B cell (primary cell): ENCODE measurements at regions not wholly inside any gene's neighbourhood (a gene's known extent, or its start where the extent isn't known, plus 50 kb on each side); places are given as distances from the start of the nearest gene placed in this dataset.

Source experiments
- ATAC-seq: fragments of 200-7000 bp; cut with Tn5 transposase; one replicate; pipeline ENCODE4 v1.10.0; 2021; ENCODE audit warnings: low read depth, mild to moderate bottlenecking, moderate number of reproducible peaks, moderate library complexity
- CTCF ChIA-PET: fragments of 350-600 bp; sonication (Branson Sonifier 250); formaldehyde crosslinking; loops from one replicate; lab custom pipeline; 2021; ENCODE audit warnings: antibody characterized with exemption, inconsistent platforms; lab: Charles Lee
- POLR2A ChIA-PET: fragments of 350-600 bp; sonication (Branson Sonifier 250); formaldehyde crosslinking; loops from one replicate; lab custom pipeline; 2021; ENCODE audit warnings: antibody characterized with exemption; lab: Charles Lee
- DNase-seq: peaks from one replicate; pipeline ENCODE4 v3.0.0; 2013
- H2AFZ ChIP-seq: 2 replicates; pipeline ENCODE4 v1.6.1; 2012; ENCODE audit warnings: mild to moderate bottlenecking, low read depth, low read length; ENCODE audit not compliant: insufficient read depth, poor library complexity, severe bottlenecking
- H3K27ac ChIP-seq, 2 donors: 1 replicate in 1 of 2; 2 replicates in 1 of 2; pipeline ENCODE4 v1.5.1; 2012 to 2013; ENCODE audit warnings: low read length in 2 of 2, mild to moderate bottlenecking in 2 of 2, moderate library complexity in 1 of 2
- H3K27me3 ChIP-seq, 4 experiments: fragments of 200-600 bp in 1 of 4; sonication (generic) in 1 of 4; replicated peaks in 1 of 4; 1 replicate in 2 of 4; 2 replicates in 2 of 4; pipeline versions ENCODE4 v1.6.1 to v1.7.0; 2013 to 2016; ENCODE audit warnings: low read length in 3 of 4, mild to moderate bottlenecking in 2 of 4, mixed read lengths in 1 of 4, moderate library complexity in 1 of 4; ENCODE audit not compliant: insufficient read depth in 4 of 4, control insufficient read depth in 3 of 4; ENCODE audit errors: control extremely low read depth in 1 of 4
- H3K36me3 ChIP-seq, 2 experiments: replicated peaks in 1 of 2; 1 replicate in 1 of 2; 2 replicates in 1 of 2; pipeline versions ENCODE4 v1.6.1 to v1.7.1; 2013; ENCODE audit warnings: low read length in 1 of 2; ENCODE audit not compliant: insufficient read depth in 2 of 2, control insufficient read depth in 1 of 2; ENCODE audit errors: control extremely low read depth in 1 of 2, extremely low read depth in 1 of 2
- H3K4me1 ChIP-seq, 2 donors: fragments of 200-600 bp in 1 of 2; sonication (generic) in 1 of 2; 1 replicate in 1 of 2; 2 replicates in 1 of 2; pipeline versions ENCODE4 v1.5.1 to v1.6.1; 2013 to 2017; ENCODE audit warnings: low read length in 2 of 2; ENCODE audit not compliant: control insufficient read depth in 2 of 2, insufficient read depth in 2 of 2
- H3K4me2 ChIP-seq: replicated peaks from 2 replicates; pipeline ENCODE3; 2012; ENCODE audit warnings: mild to moderate bottlenecking, low read depth, low read length; ENCODE audit not compliant: poor library complexity, severe bottlenecking
- H3K4me3 ChIP-seq, 5 experiments: fragments of 200-600 bp in 1 of 5; sonication (generic) in 1 of 5; 1 replicate in 3 of 5; 2 replicates in 2 of 5; pipeline versions ENCODE4 v1.5.1 to v1.7.0; 2011 to 2016; ENCODE audit warnings: low read length in 4 of 5, mild to moderate bottlenecking in 4 of 5, low read depth in 2 of 5, control low read depth in 1 of 5, moderate library complexity in 1 of 5; ENCODE audit not compliant: insufficient read depth in 1 of 5; ENCODE audit errors: control extremely low read depth in 1 of 5, extremely low read depth in 1 of 5
- H3K79me2 ChIP-seq: fragments of 200-600 bp; sonication (generic); one replicate; pipeline ENCODE4 v1.6.0; 2016; ENCODE audit warnings: low read length; ENCODE audit not compliant: control insufficient read depth, insufficient read depth
- H3K9ac ChIP-seq: fragments of 200-600 bp; sonication (generic); 2 replicates; pipeline ENCODE4 v1.6.1; 2017; ENCODE audit warnings: mild to moderate bottlenecking, low read length, moderate library complexity
- H3K9me3 ChIP-seq, 3 donors: one replicate each; pipeline versions ENCODE4 v1.6.1 to v1.7.1; 2013; ENCODE audit warnings: low read length in 2 of 3; ENCODE audit not compliant: control insufficient read depth in 2 of 3, insufficient read depth in 1 of 3; ENCODE audit errors: control extremely low read depth in 1 of 3
- H4K20me1 ChIP-seq: 2 replicates; pipeline ENCODE4 v1.6.0; 2012; ENCODE audit warnings: mild to moderate bottlenecking, low read length; ENCODE audit not compliant: insufficient read depth, control insufficient read depth, poor library complexity, severe bottlenecking
- H3K27ac Mint-ChIP-seq: one replicate; pipeline ENCODE4 v1.8.0; 2021; ENCODE audit warnings: mixed read lengths
- H3K27me3 Mint-ChIP-seq: one replicate; pipeline ENCODE4 v1.8.0; 2021; ENCODE audit warnings: mixed read lengths
- H3K4me1 Mint-ChIP-seq: one replicate; pipeline ENCODE4 v1.8.0; 2021; ENCODE audit warnings: mixed read lengths
- H3K4me3 Mint-ChIP-seq: one replicate; pipeline ENCODE4 v1.8.0; 2021; ENCODE audit warnings: mixed read lengths
- H3K9me3 Mint-ChIP-seq: one replicate; pipeline ENCODE4 v1.8.0; 2022; ENCODE audit warnings: mixed read lengths; ENCODE audit not compliant: insufficient read depth
- EZH2 ChIP-seq: IDR thresholded peaks from 2 replicates; pipeline ENCODE4 v1.6.1; 2012; ENCODE audit warnings: borderline replicate concordance, low read depth, mild to moderate bottlenecking, moderate library complexity, low read length; ENCODE audit not compliant: insufficient read depth, poor library complexity, severe bottlenecking
- WGBS: methylation state at CpG from one replicate; pipeline ENCODE4 v1.1.5; 2013; ENCODE audit warnings: missing lambda C conversion rate; ENCODE audit not compliant: insufficient coverage; 5-methylcytosine and 5-hydroxymethylcytosine counted together
- intact Hi-C: fragments of 100-400 bp; cut with micrococcal nuclease; formaldehyde crosslinking; loops from one replicate; pipeline ENCODE4 v1.10.0; 2022
- TF ChIP-seq, protein P1 (sequence below): fragments of 200-600 bp; IDR thresholded peaks from one replicate; pipeline ENCODE4 v1.8.0; 2022; ENCODE audit warnings: antibody characterized with exemption, mild to moderate bottlenecking

DNA sequence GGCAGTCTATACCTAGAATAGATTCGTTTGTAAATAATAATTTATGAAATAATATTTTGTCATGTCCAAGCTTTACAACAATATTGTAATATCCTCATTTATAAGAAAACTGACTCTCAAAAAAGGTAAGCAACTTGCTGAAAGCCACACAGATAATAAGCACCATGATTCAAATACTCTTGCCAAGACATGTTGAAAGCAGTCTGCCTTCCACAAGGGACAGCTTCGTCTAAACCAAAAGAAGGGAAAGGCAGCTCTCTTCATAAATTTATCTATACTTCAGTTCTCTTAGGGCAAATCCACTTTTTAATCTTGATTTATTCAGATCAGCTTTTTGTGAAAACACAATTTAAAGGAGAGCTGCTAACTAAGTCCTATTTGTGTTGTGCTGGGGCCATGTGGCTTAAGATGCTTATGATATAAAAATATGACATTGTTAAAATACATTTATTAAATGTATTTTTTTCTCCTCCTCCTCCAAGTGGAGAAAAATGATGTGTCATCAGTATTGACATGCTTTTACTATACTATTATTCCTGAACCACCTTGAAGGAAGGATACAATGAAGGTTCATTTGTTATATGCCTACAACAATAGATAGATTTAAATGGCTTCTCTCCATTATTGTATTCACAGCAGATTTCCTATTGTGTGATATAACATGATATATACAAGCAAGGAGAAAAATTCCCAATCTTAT is 737.0 kb downstream of the HDGFL1 start:
- DNase-seq (no peak), ATAC-seq (no peak)
- Histone ChIP-seq H3K79me2 (no peaks in the 10 kb centered on the region), H3K27me3 (no peaks in the 10 kb centered on the region), H4K20me1 (no peaks in the 10 kb centered on the region), H3K9ac (no peak overlapping the region), H3K36me3 (no peaks in the 10 kb centered on the region), H3K27ac (no peak overlapping the region), H3K9me3 (no peaks in the 10 kb centered on the region), H3K4me2 (no peak overlapping the region), H3K4me1 (no peaks in the 10 kb centered on the region), H3K4me3 (no peak overlapping the region), H2AFZ (no peak overlapping the region)
- Mint-ChIP-seq H3K27me3 (no peaks in the 10 kb centered on the region), H3K9me3 (peaks cover 4% of the 10 kb centered on the region), H3K4me3 (no peak overlapping the region), H3K4me1 (no peaks in the 10 kb centered on the region), H3K27ac (no peak overlapping the region)
- ChIA-PET POLR2A (no interaction called here), CTCF (interaction anchor here (0.6 kb wide), 1 partner anchor 286 kb away, joined by 4 read pairs; no protein-coding TSS in a partner anchor)
- TF ChIP-seq, protein P1, sequence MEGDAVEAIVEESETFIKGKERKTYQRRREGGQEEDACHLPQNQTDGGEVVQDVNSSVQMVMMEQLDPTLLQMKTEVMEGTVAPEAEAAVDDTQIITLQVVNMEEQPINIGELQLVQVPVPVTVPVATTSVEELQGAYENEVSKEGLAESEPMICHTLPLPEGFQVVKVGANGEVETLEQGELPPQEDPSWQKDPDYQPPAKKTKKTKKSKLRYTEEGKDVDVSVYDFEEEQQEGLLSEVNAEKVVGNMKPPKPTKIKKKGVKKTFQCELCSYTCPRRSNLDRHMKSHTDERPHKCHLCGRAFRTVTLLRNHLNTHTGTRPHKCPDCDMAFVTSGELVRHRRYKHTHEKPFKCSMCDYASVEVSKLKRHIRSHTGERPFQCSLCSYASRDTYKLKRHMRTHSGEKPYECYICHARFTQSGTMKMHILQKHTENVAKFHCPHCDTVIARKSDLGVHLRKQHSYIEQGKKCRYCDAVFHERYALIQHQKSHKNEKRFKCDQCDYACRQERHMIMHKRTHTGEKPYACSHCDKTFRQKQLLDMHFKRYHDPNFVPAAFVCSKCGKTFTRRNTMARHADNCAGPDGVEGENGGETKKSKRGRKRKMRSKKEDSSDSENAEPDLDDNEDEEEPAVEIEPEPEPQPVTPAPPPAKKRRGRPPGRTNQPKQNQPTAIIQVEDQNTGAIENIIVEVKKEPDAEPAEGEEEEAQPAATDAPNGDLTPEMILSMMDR = no peak
- TF ChIP-seq EZH2 = no peak
- intact Hi-C loops = no loop called here
- WGBS = 100% methylated on average over 1 of the region's 2 CpGs

DNA sequence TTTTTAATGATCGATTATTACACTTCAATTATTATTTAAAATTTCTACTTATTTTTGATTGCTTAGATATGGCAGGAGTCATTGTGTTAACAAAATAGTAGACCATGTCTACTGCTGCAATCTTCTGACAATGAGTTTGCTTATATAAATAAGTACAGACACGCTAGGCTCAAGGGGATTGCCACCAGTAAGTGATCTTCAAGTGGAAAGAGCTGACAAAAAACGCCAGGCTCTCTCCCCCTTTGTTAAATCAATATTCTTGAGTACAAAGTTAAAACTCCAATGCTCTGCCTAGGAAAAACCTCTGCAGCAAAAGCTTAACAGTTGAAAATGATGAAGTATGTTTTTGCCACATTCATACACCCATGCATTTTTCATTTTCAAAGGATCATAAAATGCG is 738.1 kb downstream of the HDGFL1 start:
- H3K27me3 ChIP-seq = no peaks in the 10 kb centered on the region
- intact Hi-C loops = no loop called here
- ChIA-PET CTCF (no interaction called here), POLR2A (no interaction called here)
- no peak overlapping the region for H3K4me3 ChIP-seq
- peaks cover 6% of the 10 kb centered on the region for H3K9me3 Mint-ChIP-seq
- H3K4me2 ChIP-seq = no peak overlapping the region
- H3K9ac ChIP-seq = no peak overlapping the region
- no peaks in the 10 kb centered on the region for H3K4me1 ChIP-seq
- H3K9me3 ChIP-seq = no peaks in the 10 kb centered on the region
- WGBS = no CpG with 5 or more reads among the region's 4 CpGs
- DNase-seq (no peak), ATAC-seq (no peak)
- H4K20me1 ChIP-seq = no peaks in the 10 kb centered on the region
- TF ChIP-seq, protein P1 = no peak
- no peak for TF ChIP-seq EZH2
- H3K79me2 ChIP-seq = no peaks in the 10 kb centered on the region
- H3K27me3 Mint-ChIP-seq = no peaks in the 10 kb centered on the region
- no peaks in the 10 kb centered on the region for H3K4me1 Mint-ChIP-seq
- H2AFZ ChIP-seq = no peak overlapping the region
- H3K27ac ChIP-seq = no peak overlapping the region
- H3K27ac Mint-ChIP-seq = no peak overlapping the region
- H3K36me3 ChIP-seq = no peaks in the 10 kb centered on the region
- H3K4me3 Mint-ChIP-seq = no peak overlapping the region
